Right lobe of liver (tissue), 6 donors: ENCODE measurements at regions not wholly inside any gene's neighbourhood (a gene's known extent, or its start where the extent isn't known, plus 50 kb on each side); places are given as distances from the start of the nearest gene placed in this dataset.

Experiments
- ATAC-seq, 4 donors: fragments of 200-7000 bp; cut with Tn5 transposase; one replicate each; pipeline ENCODE4 v1.9.1; 2020; ENCODE audit warnings: mild to moderate bottlenecking in 4 of 4, moderate library complexity in 4 of 4
- DNase-seq, 3 donors: peaks; one replicate each; pipeline ENCODE4 v3.0.0-alpha.2; 2020
- H3K27ac ChIP-seq, 3 donors: fragments of 200-600 bp; one replicate each; pipeline ENCODE4 v1.8.0; 2022
- H3K27me3 ChIP-seq, 2 donors: fragments of 200-600 bp; one replicate each; pipeline ENCODE4 v1.8.0; 2022
- H3K36me3 ChIP-seq, 4 donors: fragments of 200-600 bp; sonication (generic) in 1 of 4; one replicate each; pipeline versions ENCODE4 v1.5.1 to v1.8.0; 2017 to 2022; ENCODE audit warnings: control low read depth in 1 of 4
- H3K4me1 ChIP-seq, 4 donors: fragments of 200-600 bp; sonication (generic) in 1 of 4; one replicate each; pipeline versions ENCODE4 v1.5.1 to v1.8.0; 2017 to 2022; ENCODE audit warnings: control low read depth in 1 of 4
- H3K4me3 ChIP-seq, 3 donors: fragments of 200-600 bp; one replicate each; pipeline ENCODE4 v1.8.0; 2022
- H3K9me3 ChIP-seq, 4 donors: fragments of 200-600 bp; sonication (generic) in 1 of 4; one replicate each; pipeline versions ENCODE4 v1.5.1 to v1.8.0; 2017 to 2022; ENCODE audit warnings: control low read depth in 1 of 4
- CTCF ChIP-seq, 4 donors: fragments of 200-600 bp in 3 of 4; fragments of 450-650 bp in 1 of 4; IDR thresholded peaks; one replicate each; pipeline versions ENCODE4 v1.5.1 to v1.8.0; 2016 to 2022; ENCODE audit warnings: antibody characterized with exemption in 4 of 4, mild to moderate bottlenecking in 2 of 4
- POLR2A ChIP-seq: fragments of 450-650 bp; IDR thresholded peaks from one replicate; pipeline ENCODE4 v1.6.1; 2017; ENCODE audit warnings: antibody characterized with exemption, mild to moderate bottlenecking
- WGBS: methylation state at CpG from one replicate; pipeline ENCODE4 v1.1.6; 2018; ENCODE audit warnings: low coverage, low lambda C conversion rate; ENCODE audit not compliant: insufficient coverage; ENCODE audit errors: missing lambda C conversion rate; 5-methylcytosine and 5-hydroxymethylcytosine counted together
- intact Hi-C, 2 donors: fragments of 100-400 bp; cut with DNase I; formaldehyde crosslinking; loops; one replicate each; pipeline versions ENCODE4 v1.11.2 to v1.14.1; 2022
- donor health status: DM: no; HTN: yes; CAD: no.
- donor health status: DM: no; HTN: no; CAD: no.
- donor health status: DM: no; HTN: no; CAD: no.
- donor health status: DM: no; HTN: yes; CAD: no.
- donor health status: DM: no; HTN: yes; CAD: no.

- intact Hi-C loops, result no loop called here
- ATAC-seq (peak in 1 of 4 donors; percentile 28), DNase-seq (no peak)
- H3K4me1 ChIP-seq, result no peaks in the 10 kb centered on the region
- no peaks in the 10 kb centered on the region for H3K36me3 ChIP-seq
- no peak overlapping the region for H3K4me3 ChIP-seq
- WGBS, result 13% methylated on average over 3 of the region's 4 CpGs
- TF ChIP-seq POLR2A (no peak), CTCF (IDR thresholded peaks at IDR 0.05) (no peak)
- H3K27me3 ChIP-seq, result no peaks in the 10 kb centered on the region
- H3K9me3 ChIP-seq, result no peaks in the 10 kb centered on the region
- no peak overlapping the region for H3K27ac ChIP-seq
Observed at GRCh38 chr7:94064541-94065191, 60.5 kb upstream of the BET1 start.

DNA sequence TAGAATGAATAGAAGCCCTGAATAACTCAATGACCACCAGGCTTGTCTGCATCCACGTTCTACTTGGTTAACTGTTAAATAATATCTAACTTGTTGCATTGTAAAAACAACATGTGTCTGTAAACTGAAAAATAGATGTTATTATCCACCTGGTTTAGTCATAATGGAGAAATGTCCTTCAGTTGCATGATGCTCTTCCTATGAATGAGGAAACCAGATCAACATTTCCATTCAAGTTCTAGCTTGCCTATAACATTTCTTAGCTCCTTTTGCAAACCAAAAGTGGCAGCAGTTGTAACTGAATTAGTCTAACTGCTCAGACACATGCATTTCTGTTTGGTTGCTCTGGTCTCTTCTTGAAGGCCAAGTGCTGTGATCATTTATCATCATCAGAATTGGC is 62.9 kb upstream of the BET1 start:
- intact Hi-C loops, result no loop called here
- no peaks in the 10 kb centered on the region for H3K36me3 ChIP-seq
- no peaks in the 10 kb centered on the region for H3K9me3 ChIP-seq
- ATAC-seq (no peak), DNase-seq (no peak)
- WGBS, result 24% methylated on average over 1 of the region's 1 CpG
- H3K4me3 ChIP-seq, result no peak overlapping the region
- H3K27ac ChIP-seq, result no peak overlapping the region
- no peaks in the 10 kb centered on the region for H3K4me1 ChIP-seq
- H3K27me3 ChIP-seq, result no peaks in the 10 kb centered on the region
- no peak for TF ChIP-seq POLR2A

GRCh38 chr7:94067506-94067905 is 63.4 kb upstream of the BET1 start:
- DNase-seq, result no peak

GRCh38 chr7:94069162-94069739 is 65.1 kb upstream of the BET1 start:
- intact Hi-C loops, result no loop called here
- Histone ChIP-seq H3K27me3 (no peaks in the 10 kb centered on the region), H3K27ac (no peak overlapping the region), H3K4me1 (no peaks in the 10 kb centered on the region), H3K4me3 (no peak overlapping the region), H3K9me3 (no peaks in the 10 kb centered on the region), H3K36me3 (no peaks in the 10 kb centered on the region)
- WGBS, result 47% methylated on average over 7 of the region's 7 CpGs
- no peak for DNase-seq
- TF ChIP-seq POLR2A (no peak), CTCF (IDR thresholded peaks at IDR 0.05) (no peak)
- no peak for ATAC-seq

More at GRCh38 chr7:94067506-94067905, 63.4 kb upstream of the BET1 start:
- H3K4me1 ChIP-seq, result no peaks in the 10 kb centered on the region
- no peaks in the 10 kb centered on the region for H3K9me3 ChIP-seq
- H3K27ac ChIP-seq, result no peak overlapping the region
- intact Hi-C loops, result no loop called here
- H3K36me3 ChIP-seq, result no peaks in the 10 kb centered on the region
- WGBS, result 29% methylated on average over 2 of the region's 3 CpGs
- no peak for TF ChIP-seq POLR2A
- TF ChIP-seq CTCF (IDR thresholded peaks at IDR 0.05), result no peak
- H3K27me3 ChIP-seq, result no peaks in the 10 kb centered on the region
- no peak overlapping the region for H3K4me3 ChIP-seq
- no peak for ATAC-seq

DNA sequence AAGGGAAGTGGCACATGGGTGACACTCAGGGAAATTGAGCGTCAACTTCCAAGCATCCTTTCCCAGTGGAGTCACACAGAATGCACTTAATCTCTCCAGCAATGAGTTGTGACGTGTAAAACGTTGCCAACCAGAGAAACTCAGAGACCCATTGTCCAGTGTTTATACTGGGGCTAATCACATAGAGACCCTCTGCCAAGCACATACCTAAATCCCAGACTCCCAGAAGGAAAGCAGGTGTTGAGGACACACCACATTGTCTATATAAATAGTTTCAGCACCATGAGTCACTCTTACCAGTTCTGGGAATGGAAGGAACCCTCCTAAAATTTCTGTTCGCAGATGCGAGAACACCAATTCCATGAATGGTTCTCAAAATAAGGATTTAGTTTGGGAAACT is 76.4 kb upstream of the BET1 start:
- no peaks in the 10 kb centered on the region for H3K9me3 ChIP-seq
- no peaks in the 10 kb centered on the region for H3K36me3 ChIP-seq
- WGBS, result 42% methylated on average over 3 of the region's 5 CpGs
- TF ChIP-seq CTCF (IDR thresholded peaks at IDR 0.05) (no peak), POLR2A (no peak)
- H3K27ac ChIP-seq, result no peak overlapping the region
- H3K4me1 ChIP-seq, result no peaks in the 10 kb centered on the region
- ATAC-seq, result no peak
- no peaks in the 10 kb centered on the region for H3K27me3 ChIP-seq
- no peak for DNase-seq
- intact Hi-C loops, result no loop called here
- H3K4me3 ChIP-seq, result no peak overlapping the region
